ENCODE measurements at regions not wholly inside any gene's neighbourhood (a gene's known extent, or its start where the extent isn't known, plus 50 kb on each side); places are given as distances from the start of the nearest gene placed in this dataset.
"Not testable (repeated sequence)": the region's sequence is repeated elsewhere in the genome, so short reads cannot be mapped to it uniquely, and the experiment has no call there.

DNA sequence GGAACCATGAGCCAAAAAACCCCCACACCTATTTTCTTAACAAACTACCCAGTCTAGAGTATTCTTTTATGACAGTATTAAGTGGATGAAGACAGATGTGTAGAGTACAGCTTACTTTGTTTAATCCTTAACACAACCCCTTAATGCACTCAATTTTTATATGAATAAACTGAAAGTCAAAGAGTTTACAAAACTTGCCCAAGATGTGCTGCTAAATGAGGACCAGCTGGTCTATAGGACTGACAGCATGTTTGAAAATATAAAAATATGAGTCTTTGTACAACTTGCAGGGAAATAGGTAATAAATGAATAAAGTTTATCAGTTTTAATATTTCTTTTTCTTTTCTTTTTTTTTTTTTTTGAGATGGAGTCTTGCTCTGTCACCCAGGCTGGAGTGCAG, 102.3 kb downstream of the ZFY start:
- no peak for DNase-seq

DNA sequence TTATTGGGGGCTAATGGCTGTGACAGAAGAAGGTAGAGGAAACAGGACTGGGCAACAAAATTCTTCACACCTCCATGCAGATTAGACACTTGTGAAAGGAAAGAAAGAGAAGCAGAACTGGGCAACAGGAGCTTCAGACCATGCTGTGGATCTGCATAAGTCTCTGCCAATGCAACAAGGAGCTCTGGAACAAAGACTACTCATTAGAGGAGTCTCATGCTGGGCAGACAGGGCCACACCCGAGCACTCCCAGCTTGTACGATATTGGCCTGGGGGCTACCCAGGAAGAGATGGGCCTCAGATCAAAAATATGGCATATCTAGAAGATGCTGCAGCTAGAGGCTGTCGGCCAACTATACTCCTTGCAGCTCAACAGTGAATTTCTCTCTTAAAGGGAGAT, 105.2 kb downstream of the ZFY start:
- no peak for DNase-seq

DNA sequence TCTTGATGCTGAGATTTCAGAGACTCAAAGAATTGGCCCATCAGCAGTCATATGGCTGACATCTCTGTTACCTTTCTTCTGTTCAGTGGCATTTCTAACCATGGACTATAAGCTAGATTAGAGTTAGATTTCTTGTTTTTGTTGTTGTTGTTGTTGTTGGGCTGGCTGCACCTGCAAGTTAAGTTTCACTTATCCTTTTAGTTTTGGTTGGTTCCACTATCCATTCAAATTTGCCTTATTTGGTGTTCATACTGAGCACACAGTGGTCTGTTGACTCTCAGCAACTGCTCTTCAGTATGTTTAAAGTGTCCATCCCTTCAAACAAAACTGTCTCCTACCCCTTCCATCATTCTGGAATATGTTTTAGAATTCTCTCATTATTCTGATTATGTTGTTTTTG, 106.8 kb downstream of the ZFY start:
- DNase-seq = no peak

DNA sequence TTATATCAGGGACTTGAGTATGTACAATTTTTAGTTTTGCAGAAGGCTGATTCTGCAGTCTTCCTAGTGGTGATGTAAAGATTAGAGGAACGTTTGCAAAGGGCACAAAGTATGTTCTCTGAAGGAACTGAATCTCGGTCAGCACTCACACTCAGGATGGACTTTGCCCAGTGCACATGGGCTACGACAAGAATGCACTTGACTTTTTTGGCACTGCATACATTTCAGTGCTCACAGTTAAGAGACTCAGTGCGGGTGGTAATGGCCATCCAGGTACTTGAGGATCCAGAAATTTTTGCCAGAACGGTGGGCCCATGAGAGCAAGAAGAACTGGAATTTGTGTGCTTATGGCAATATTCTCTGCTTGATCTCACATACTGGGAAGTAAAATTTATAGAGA, 107.7 kb downstream of the ZFY start:
- DNase-seq = no peak

DNA sequence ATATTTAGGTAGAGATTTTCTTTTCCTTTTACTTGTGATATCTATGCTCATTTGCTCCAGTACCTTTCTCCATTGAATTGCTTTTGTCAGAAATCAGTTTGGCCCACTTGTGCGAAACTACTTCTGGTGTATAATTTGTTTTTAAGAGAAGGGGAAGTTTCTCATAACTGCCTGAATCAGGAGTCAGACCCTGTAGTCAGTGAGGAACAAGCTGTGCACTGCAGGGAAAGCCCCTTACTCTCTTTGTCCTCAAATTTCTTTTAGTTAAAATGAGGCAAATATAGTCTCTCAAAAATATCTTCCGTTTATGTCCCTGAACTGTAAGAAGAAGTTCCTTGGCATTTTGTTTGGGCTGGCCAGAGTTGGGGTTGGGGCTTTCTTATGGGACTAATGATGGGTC, 109.9 kb downstream of the ZFY start:
- no peak for DNase-seq

DNA sequence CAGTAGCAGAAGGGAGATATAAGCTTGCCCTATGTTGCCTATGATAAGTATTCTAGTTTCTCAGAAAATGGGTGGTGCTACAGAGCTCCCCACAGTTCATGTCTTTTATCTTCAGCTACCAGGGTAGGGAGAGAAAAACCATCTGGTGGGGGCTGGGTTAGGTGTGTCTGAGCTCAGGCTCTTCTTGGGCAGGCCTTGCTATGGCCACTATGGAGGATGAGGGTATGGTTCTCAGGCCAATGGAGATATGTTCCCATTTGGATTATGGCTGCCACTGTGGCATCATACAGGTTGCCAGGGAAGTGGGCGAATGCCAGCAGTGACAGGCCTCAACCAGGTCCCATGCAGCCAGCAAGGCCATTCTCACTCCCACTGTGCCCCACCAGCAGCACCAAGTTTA, 120.3 kb downstream of the ZFY start:
- DNase-seq = not testable (repeated sequence)

DNA sequence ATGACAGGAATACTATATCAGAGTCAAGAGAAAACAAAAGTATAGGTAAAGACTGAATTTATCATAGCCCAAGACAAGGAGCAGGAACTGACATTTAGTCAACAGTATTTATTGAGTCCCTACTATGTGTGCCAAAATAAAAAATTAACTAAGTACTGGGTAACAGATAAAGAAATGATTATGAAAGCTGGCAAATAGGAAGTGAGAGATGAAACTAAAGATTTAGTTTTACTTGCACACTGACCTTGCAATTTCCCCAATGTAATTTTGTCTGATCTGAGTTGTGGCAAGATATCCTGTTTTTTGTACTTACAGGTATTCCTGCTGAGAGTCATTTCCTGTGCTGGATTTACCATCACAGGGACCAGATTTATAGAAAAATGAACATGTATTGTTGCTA, 123.2 kb downstream of the ZFY start:
- DNase-seq = not testable (repeated sequence)

DNA sequence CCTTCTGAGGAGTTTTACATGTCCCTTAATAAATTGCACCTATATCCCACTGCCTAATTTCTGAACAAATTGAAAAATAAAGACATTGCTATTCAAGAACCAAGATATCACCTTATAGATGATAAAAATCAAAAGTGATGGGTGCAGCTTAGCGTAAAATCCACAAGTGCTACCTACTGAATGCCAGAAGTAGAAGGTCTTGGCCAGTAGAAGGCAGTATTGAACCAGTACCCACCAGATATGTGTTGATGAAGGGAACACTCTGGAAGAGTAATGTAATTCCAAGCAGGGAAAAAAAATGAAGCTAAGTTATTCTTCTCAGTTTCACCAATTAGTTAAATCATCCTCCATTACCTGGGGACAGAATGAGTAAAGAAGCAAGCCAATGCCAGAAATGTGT, 125.5 kb downstream of the ZFY start:
- peak; percentile 0 for DNase-seq

DNA sequence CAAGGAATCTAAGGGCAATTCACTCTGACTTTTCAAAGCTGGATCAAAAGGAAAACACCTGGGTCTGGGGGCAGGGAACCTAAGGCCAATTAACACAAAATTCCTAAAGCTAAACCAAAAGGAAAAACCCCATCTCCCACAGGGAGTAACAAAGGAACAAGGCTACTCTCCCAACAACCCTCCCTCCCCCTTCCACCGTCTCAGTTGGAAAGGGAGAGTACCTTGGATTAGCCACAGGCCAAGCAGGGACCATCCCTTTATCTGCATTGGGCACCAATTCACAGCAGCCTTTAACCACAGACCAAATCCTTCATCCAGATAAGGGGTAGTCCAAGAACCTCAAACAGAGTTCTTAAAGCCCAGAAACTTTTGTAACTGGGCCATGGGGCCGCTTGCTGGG, 153.0 kb downstream of the ZFY start:
- DNase-seq = not testable (repeated sequence)

DNA sequence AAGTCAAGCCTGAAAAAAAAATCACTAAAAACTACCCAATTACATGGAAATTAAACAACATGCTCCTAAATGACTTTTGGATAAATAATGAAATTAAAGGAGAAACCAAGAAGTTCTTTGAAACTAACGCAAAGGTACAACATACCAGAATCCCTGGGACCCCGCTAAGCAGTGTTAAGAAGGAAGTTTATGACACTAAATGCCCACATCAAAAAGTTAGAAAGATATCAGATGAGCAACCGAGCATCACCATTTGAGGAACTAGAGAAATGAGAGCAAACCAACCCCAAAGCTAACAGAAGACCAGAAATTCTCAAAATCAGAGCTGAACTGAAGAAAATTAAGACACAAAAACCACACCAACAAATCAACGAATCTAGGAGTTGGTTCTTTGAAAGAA, 173.5 kb downstream of the ZFY start:
- DNase-seq = not testable (repeated sequence)

DNA sequence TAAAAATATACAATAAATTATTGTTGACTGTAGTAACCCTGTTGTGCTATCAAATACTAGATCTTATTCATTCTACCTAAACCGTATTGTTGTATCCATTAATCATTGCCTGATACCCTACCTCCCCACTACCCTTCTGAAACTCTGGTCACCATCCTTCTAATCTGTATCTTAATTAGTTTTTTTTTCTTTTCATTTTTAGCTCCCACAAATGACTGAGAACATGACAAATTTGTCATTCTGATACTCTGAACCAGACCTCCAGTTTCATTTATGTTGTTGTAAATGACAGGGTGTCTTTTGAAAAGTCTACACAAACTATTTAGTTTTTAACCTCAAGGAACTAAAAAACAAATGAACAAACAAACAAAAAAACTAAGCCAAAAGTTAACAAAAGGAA, 185.1 kb downstream of the ZFY start:
- not testable (repeated sequence) for DNase-seq

DNA sequence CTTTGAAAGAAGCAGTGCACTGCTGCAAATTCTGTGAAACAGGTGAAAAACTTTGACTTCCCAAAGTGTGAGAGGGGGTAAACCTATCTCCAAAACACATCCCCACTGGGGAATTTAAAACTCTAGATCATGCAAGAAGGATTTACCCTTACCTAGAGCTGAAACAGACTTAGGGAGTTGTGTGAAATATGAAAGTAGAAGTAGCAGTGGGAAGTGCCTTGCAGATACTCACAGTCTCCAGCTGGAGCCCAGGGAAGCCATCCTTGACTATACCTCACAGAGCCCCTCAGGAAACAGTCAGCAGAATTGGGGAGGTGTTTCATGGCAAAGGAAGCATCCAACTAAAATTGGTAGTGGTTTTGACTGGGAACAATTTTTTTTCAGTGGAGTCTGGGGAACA, 185.5 kb downstream of the ZFY start:
- DNase-seq = not testable (repeated sequence)

DNA sequence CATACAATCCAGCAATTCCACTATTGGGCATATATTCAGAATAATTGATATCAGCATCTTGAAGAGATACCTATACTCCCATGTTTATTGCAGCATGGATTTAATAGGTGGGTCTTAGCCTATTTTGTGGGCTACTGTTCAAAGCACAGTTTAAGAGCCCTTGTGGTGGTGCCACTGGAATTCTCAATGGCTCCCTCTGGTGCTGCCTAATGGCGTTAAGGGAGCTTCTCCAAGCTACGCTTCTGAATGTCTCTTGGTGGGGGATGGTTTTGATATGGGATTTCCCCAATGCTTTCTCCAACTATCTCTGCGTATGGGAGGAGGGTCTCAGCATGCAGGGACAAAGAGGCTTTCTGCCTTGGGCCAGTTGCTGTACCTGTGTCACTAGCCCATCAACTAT, 188.3 kb downstream of the ZFY start:
- not testable (repeated sequence) for DNase-seq

DNA sequence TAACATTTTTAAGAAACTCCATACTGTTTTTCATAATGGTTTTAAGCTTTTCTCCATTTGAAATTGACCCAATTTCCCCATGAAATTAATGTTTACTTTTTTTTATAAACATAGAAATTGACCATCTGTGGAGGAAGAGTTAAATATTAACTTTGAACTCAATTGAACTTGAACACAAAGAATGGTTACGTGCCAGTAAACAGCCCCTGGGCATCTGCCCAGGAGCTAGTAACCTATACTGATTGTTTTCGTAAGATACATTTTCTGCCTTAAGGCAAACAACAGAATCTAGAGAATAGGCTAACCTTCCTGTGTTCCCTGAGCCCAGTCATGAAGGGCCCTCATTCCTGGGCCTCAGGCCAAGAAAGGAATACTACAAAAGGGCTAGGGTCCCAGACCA, 235.9 kb downstream of the ZFY start:
- DNase-seq = not testable (repeated sequence)

DNA sequence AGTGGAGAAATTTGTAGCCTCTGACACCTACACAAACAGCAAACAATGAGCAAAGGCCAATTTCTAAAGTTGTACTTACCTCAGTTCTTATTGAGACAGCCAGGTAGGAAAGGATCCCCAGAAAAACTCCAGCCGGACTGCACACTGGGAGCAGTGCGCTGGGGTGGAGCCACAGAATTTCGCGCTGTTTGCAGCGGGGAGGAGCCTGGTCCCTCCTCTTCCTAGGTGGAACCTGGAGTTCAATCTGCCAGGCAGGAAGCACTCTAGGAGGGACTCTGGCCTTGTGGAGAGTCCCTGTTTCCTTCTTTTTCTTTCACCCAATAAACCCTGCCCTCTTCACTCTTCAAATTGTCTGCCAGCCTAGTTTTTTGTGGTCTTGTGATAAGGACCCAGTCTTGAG, 259.9 kb downstream of the ZFY start:
- not testable (repeated sequence) for DNase-seq

DNA sequence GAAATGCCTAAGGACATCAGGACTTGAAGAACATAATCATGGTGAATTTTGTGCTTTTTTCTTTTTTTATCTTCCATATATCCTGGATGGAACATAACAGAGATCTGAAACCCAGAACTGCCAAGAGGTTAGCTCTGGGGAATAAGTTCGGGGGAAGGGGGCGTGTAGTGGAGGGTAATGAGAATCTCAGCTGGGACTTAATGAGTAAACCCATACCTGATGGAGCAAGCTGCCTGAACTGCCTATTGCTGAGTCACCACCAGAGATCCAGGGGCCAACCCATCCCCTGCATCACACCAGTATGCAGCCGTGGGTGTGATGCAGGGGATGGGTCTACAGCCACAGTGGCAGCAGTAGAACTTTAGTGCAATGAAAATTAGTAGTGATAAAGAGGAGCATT, 267.1 kb downstream of the ZFY start:
- not testable (repeated sequence) for DNase-seq

DNA sequence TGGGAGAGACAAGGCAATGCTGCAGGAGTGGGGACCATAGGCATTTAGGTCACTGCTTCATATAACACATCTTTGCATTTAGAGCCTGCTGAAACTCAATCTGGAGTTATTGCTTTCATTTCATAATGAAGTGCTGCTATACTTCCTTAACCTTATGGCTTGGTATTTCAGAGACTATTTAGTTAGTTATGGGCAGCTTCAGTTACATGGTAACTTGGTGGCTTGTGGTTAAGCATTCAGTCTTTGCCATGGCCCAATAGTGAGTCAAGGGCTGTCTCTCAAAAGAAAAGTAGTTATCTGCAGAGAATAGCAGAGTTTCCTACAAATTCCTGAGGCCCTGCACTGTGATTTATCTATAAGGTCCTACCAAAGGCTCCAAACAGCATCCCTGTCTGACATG, 271.6 kb downstream of the ZFY start:
- not testable (repeated sequence) for DNase-seq

DNA sequence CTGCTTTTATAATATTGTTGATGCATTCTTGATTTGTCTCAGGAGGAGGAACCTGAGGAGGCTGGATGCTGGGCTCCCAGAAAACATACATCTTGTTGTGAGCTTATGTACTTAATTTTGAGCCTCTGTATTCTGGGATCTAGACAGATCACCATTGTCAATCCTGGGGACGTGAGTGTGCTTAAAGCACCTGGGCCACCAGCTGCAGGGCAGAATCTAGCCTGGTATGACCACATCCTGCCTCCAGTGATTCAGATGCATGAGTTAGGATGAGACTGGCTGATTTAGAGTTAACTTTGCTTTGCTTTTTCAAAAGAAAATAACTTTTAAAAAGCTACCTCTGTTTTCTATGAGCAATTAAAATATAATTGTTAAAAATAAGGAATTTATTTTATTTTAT, 278.0 kb downstream of the ZFY start:
- DNase-seq = not testable (repeated sequence)

DNA sequence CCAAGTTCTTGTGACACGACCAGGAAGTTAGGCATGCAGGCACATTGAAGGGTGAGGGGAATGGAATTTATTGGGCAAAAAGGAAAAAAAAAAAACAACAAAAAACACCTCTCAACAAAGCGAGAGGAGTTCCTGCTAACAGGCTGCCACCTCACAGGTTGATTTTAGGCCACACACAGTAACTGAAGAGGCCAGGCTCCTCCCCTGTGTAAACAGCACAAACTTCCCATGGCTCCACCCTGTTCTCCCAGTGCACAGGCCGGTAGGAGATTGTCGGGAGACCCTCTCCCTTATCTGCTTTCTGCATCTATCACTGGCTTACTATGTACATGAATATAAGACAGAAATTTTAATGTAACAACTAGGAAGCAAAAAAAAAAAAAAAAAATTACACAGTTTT, 283.0 kb downstream of the ZFY start:
- DNase-seq = not testable (repeated sequence)

DNA sequence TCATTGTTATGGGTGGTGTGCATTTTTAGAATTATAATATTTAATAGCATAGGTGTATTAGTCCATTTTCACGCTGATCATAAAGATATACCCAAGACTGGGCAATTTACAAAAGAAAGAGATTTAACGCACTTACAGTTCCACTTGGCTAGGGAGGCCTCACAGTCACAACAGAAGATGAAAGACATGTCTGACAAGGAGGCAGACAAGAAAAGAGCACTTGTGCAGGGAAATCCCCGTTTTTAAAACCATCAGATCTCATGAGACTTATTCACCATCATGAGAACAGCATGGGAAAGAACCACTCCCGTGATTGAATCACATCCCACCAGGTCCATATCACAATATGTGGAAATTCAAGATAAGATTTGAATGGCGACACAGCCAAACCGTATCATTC, 283.4 kb downstream of the ZFY start:
- DNase-seq = not testable (repeated sequence)

DNA sequence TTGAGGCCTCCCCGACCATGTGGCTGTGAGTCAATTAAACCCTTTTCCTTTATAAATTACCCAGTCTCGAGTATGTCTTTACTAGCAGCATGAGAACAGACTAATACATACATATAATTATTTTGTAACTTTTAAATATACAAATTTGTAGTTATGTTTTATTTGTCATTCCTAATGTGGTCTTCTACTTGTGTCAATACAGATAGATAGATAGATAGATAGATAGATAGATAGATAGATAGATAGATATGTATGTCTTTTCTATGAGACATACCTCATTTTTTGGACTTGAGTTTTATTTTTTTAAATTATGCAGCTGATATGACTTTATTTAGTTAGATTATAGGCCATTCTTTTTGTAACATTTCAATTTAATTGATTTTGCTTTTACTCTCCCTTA, 316.0 kb upstream of the TGIF2LY start:
- not testable (repeated sequence) for DNase-seq

DNA sequence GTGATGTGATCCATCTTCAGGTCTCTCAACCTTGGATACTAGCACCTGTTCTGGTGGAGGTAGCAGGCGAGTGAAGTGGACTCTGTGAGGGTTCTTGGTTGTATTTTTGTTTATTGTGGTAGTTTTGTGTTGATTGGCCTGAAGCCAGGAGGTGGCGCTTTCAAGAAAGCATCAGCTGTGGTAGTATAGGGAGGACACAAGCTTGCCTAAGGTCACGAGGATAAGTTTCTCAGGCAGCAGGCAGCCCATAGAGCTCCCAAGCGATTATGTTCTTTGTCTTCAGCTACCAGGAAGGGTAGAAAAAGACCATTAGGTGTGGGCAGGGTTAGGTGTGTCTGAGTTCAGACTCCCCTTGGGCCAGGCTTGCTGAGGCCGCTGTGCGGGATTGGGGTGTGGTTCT, 290.8 kb upstream of the TGIF2LY start:
- not testable (repeated sequence) for DNase-seq

DNA sequence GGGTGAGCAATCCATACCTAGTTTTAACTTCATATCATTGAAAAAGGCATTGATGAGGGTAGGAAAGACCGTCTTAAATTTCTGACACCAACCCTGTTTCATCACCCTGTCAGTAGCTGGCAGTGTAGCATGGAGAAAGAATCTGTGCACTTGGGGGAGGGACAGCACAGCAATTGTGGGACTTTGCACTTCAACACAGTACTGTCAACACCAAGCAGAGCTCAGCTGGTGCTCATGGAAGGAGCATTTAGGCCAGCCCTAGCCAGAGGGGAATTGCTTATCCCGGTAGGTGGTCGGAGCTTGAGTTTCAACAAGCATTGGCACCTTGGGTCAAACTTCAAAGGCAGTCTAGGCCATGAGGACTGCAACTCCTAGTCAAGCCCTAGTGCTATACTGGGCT, 281.6 kb upstream of the TGIF2LY start:
- not testable (repeated sequence) for DNase-seq

DNA sequence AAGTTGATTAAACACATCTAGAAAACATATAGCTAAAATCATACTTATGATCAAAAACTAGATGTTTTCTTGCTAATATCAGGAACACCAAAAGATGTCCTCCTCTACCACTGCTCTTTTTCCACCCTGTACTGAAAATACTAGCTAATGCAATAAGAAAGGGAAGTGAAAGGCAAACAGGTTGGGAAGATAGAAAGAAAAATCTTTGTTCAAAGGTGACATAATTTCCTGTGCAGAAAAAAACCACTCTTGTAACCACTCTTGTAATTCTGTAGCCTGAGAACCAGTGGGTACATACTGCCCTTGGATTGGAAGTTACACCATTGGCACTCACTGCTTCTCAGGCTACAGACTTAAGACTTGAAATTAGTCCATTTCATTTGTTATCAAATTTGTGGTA, 258.9 kb upstream of the TGIF2LY start:
- DNase-seq = not testable (repeated sequence)

DNA sequence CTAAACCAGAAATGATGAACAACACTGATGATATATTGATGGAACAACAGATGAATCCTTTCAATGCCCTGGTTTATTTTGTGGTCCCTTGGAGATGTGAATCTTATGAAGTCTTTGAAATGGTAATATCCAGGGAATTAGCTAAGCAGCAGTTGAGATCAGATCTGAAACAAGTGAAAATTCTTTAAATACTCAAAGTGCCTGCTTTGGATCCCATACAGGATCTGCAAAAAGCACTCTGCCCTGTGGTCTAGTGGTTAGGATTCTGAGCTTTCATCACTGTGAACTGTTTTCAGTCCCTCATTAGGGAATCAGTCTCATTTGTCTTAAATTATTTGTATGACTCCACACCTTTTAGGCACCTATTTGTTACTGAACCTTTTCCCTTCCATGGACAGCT, 211.3 kb upstream of the TGIF2LY start:
- DNase-seq = not testable (repeated sequence)

DNA sequence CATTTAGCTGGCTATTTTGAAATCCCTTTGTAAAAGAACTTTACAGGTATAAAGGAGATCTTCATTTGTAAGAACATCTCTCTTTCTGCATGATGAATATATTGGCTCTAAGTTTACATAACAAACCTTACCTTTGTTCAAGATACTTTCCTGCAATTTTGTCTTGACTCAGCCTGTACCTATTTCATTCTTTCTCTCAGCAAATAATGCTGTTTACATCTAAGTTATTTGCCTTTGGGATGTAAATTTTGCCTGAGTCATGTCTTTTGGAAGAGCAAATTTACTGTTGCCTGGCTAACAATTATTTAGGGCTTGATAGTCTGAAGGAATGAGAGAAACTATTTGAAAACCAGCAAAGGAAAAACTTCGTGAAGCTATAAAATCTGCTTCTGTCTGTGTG, 210.4 kb upstream of the TGIF2LY start:
- DNase-seq = not testable (repeated sequence)

All from COR-L47 (cell line).